Stimulated activated CD8-positive, alpha-beta memory T cell treated with anti-CD3 and anti-CD28 coated beads, Interleukin-4, amount 100 ng/mL, for 48 hours (primary cell): ENCODE measurements at regions not wholly inside any gene's neighbourhood (a gene's known extent, or its start where the extent isn't known, plus 50 kb on each side); places are given as distances from the start of the nearest gene placed in this dataset.
"Not testable (repeated sequence)": the region's sequence is repeated elsewhere in the genome, so short reads cannot be mapped to it uniquely, and the experiment has no call there.

ENCODE experiments used
- DNase-seq: peaks from one replicate; pipeline ENCODE4 v3.0.0-alpha.2; 2020

DNA sequence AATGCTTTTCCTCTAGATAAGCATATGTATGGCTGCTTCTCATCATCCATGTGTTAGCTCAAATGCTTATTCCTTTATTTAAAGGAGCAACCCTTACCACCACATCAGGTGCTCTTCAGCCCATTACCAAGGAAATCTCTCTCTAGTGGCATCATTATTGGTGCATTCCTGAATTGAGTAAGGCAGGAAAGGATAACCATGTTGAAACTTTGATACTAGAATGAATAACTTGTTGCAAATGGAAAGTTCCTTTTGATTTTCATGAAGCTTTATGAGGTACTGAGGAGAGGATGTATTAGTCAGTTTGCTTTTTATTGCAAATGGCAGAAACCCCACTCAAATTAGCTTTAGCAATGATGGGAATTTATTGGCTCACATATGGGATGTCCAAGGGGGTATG, 212.3 kb upstream of the FGF13 start:
- DNase-seq: no peak

DNA sequence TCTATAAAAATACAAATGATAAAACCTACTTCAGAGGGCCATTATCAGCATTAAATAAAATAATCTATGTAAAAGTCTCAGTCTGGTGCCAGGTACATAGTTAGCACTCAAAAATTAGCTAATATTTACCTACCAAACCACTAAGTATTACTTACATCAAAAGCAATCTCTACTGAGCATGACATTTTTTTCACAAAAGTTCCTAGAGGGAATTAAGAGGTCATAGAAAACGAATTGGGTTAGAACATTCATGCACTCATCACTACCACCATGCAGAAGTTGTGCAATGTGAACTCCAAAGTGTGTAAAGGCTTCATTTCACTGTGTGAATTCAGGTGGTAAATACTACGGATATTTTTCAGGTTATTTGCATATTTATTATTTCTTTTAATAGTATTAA, 209.5 kb upstream of the FGF13 start:
- DNase-seq: no peak

DNA sequence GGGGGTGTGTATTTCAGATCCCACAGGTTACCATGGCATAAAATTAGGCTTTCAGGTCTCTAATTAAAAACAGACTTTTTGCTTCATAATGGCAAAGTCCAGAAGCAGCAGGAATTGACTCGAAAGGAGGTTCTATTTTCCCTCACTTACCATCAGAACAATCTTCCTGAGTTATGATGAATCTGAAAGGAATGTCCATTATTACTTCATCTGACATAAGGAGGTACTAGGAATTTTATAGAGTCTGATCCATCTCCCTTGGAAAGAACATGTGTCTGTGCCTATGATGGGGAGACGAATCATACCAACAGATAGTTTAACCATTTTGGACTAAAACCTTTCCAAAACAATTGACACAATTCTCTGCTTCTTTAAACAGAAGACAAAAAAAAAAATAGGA, 206.3 kb upstream of the FGF13 start:
- DNase-seq: no peak

DNA sequence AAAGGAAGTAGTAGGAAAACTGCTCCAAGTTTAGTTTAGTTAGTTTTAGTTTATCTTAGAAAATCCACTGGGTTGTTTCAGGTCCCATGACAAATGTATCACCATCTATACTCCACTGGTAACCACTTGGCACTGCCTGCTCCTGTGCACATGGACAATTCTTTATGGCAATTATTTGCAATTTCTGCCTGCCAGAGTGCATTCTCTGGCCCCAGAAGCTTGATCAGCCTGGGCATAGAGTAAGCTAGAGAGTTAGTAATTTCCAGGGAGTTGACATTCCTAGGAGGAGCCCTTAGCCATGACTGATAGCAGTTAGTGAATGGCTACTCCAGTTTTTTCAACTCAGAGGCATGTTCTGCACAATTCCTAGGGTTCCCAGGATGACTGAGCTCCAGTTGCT, 203.2 kb upstream of the FGF13 start:
- no peak for DNase-seq

DNA sequence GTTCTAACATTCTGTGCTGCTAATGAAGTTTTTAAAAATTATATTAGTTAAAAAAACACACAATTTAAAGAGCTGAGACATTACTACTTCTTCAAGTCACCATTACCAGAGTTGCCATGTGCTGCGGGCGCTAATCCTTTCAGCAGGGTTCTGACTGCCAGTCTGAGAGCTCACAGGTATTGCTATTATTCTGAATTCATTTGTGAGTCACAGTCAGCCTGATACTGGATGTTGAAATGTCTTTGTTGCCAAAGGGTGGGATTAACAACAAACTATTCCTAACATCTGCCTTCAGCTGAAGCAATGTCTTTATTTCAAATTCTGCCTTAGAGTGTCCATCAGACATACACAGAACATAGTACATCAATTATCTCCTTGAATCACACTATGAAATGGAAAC, 197.1 kb upstream of the FGF13 start:
- DNase-seq: no peak

DNA sequence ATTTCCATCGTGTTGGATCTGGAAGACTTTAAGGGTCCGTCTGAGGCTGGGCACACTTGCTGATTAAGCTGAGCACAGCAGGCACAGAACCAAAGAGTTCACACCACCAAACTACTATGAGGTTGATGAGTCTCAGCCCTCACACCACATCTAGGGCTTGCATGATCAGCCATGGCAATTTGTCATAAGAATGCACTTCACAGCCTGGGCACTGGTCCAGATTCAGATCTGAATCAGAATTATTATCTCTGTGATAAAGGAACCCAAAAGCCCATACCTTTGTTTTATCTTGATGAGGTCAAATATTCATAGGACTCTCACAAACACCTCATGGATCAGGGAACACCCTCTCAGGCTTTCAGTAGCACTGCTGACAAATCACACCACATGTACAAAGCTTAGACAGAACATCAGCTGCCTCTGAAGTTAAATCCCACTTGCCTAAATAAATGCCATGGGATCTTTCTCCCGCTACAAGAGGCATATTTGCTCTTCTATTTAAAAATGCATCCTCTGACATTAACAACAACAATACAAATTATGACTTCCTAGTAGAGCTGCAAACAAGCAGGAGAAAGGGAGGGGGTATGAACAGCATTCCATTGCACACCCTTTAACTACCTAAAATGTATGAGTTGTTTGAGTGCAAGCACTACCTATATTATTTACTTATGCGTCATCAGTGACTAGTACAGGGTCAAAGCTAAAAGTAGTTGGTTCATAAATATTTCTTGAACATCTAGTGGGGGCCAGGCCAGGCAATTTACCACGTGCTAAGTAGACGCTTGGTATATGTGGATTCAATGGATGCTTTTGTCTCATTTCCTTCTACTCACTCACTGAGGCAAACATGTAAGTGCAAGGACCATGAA, 186.3 kb upstream of the FGF13 start:
- DNase-seq: no peak

DNA sequence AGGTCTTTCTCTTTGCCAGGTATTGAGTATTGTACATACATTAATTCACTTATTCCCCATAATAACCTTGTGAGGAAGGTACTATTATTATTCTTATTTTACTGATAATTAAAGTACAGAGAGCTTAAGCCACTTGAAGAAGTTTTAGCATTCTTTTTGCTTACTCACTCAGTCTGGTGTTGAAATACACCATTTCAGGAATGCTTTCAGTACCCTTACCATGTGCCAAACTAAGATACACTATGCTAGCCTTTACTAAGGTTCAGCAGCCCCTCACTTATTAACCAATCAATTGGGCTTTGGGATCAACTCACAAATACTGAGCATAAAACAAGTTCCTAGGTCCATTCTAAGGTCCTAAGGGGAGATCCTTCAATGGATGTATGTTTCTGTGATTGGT, 179.0 kb upstream of the FGF13 start:
- DNase-seq: no peak

DNA sequence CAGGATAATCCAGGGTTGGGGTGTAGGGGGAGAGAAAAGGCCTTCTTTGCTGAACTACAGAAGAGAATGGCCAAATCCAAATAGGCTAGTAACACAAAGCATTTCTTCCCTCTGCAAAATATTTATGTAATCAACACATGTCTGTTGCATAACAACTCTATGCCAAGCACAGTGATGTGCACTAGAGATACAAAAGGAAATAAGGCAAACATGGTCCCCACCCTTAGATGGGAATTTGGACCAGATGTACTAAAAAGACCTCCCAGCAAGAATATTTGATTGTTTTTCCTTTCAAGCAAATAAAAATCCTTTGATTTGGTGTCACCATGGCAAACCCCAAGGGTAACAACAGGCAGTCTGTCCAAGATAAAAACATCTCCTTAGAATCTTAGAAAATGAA, 177.6 kb upstream of the FGF13 start:
- no peak for DNase-seq

DNA sequence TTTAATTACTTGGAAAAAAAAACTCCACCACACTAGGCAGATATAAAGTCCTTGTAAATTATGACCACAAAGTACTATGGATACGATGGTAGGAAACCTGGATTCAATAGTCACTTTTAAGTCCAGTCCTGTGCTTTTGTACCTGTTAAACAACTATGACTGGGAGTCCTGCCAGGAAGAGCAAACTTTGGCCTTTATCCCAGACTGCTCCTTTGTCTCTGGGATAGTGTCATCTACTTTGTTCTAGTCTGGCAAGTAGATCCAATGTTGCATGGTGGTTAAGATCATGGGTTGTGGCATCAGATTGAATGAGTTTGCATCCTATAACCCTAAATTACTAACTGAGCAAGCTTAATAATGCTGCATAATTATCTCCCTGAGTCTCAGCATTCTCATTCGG, 175.3 kb upstream of the FGF13 start:
- no peak for DNase-seq

DNA sequence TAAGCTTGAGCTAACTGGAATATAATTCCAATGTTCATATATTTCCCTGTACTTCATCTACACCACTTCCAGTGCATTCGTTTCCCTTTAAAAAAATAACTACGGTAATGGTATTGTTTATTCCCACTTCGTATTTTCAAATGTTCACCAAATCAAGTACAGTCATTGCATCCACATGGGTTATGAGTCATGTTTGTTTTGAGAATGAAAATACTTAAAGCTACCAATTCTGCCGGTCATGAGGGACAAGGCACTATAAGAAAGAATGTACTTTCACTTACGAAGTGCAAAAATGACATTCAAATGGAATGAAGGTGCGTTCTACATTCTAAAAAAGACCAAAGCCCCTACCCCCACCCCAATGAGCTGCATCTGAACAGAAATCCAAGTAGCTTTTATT, 174.4 kb upstream of the FGF13 start:
- DNase-seq: no peak

DNA sequence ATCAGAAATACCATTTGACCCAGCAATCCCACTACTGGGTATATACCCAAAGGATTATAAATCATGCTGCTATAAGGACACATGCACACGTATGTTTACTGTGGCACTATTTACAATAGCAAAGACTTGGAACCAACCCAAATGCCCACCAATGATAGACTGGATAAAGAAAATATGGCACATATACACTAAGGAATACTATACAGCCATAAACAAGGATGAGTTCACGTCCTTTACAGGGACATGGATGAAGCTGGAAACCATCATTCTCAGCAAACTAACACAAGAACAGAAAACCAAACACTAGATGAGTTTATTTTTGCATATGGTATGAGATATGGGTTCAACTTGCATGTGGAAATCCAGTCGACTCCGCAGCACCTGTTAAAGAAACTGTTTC, 168.8 kb upstream of the FGF13 start:
- not testable (repeated sequence) for DNase-seq

DNA sequence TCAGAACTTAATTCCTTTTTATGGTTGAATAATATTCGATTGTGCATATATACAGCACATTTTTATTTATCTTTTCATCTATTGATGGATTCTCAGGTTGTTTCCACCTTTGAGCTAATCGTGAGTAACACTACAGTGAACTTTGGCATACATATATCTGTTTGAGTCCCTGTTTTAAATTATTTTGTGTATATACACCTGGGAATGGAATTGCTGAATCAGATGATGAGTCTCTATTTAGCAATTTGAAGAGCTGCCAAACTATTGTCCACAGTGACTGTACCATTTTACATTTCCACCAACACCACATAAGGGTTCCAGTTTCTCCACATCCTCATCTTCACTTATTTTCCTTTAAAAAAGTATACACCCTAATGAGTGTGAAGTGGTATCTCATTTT, 166.2 kb upstream of the FGF13 start:
- no peak for DNase-seq

DNA sequence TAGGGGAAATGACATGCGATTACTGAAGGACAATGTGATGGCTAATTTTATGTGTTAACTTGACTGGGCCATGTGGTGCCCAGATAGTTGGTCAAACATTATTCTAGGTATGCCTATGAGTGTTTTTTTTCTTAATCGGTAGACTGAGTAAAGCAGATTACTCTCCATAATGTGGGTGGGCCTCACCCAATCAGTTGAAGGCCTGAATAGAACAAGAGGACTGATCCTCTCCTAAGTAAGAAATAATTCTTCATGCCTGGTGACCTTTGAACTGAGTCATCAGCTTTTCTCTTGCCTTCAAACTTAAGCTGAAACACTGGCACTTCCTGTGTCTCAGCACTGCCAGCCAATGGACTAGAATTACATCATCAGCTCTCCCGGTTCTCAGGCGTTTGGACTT, 164.0 kb upstream of the FGF13 start:
- no peak for DNase-seq

DNA sequence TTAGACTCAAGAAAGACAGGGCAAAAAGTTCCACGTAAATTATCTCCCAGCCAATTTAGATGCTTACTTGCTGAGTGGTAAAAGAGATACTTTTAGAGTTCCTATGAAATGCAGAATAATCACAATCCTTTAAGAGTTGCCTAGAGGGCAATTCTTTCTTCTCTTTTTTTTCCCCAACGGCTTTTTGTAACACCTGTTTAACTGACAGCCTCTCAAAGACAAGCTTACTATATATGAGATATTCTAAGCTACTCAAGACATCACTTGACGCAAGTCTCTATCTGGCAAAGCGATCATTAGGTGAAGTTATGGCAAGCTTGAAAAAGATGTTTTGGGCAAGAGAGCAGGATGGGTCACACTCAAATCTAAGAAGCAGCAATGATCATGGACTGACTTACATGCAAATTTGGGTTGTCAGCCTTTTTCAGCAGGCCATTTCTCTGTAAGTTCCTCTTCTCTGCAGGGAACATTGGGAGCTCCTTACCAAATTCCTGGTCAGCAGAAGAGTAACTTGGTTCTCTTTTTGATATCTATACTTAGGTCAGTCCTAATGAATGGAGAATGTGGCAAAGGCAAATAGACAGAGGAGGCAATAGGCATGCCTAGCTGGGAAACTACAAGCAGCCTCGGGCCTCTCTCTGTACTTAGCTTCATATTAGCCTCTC, 162.9 kb upstream of the FGF13 start:
- no peak for DNase-seq

DNA sequence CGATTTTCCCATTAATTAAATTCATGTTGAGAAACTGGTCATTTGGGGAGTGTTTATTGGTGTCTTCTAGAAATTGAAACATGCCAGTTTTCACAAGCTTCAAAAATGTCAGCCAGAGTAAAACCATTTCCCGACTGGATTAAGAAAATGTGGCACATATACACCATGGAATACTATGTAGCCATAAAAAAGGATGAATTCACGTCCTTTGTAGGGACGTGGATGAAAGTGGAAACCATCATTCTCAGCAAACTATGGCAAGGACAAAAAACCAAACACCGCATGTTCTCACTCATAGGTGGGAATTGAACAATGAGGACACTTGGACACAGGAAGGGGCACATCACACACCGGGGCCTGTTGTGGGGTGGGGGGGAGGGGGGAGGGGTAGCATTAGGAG, 162.1 kb upstream of the FGF13 start:
- DNase-seq: not testable (repeated sequence)

DNA sequence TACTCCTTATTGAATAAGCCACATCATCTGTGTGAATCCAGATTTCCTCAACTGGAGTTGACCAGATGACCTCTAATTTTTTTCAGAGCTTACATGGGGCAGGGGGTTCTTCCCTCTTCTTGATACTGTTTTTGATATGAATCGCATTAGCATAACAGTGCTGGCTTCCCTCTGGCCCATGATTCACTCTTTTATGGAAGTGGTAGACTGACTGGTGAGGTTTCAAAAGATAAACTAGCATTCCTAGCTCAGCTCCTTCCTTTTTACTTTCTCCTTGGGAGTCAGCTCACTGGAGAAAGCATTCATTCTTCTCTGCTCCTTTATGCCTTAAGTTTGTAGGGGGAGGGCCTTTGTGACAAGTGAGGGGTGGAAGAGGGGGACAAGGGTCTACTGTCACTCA, 161.0 kb upstream of the FGF13 start:
- DNase-seq: no peak

DNA sequence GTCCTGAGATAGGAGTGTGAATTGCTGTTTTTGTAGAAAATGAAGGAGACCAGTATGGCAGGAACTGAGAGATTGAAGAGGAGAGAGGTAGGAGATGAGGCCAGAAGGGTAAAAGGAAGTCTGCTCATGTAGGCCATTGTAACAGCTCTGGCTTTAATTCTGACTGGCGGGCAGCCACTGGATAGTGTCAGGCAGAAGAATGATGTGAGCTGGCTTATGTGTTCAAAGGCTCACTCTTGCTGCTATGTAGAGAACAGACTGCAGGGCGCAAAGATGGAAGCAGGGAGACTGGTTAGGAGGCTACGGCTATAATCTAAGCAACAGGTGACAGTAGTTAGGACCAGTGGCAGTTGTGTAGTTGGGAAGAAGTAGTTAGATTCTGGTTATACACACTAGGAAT, 160.2 kb upstream of the FGF13 start:
- DNase-seq: no peak

DNA sequence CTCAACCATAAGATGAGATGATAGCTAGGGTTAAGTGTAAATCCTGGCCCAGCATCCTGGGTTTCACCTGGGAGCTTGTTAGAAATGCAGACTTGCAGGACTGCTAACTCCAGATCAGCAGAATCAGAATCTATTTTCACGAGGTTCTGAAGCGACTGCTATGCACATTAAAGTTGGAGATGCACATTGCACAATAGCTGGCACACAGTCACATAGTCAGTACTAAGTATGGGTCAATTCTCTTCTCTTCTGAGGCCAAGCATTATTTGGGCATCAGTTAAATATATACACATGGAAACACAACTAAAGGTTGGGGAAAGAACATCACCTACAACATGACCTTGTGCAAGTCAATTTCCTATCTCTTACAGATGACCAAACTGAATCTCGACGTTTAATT, 155.1 kb upstream of the FGF13 start:
- DNase-seq: no peak

DNA sequence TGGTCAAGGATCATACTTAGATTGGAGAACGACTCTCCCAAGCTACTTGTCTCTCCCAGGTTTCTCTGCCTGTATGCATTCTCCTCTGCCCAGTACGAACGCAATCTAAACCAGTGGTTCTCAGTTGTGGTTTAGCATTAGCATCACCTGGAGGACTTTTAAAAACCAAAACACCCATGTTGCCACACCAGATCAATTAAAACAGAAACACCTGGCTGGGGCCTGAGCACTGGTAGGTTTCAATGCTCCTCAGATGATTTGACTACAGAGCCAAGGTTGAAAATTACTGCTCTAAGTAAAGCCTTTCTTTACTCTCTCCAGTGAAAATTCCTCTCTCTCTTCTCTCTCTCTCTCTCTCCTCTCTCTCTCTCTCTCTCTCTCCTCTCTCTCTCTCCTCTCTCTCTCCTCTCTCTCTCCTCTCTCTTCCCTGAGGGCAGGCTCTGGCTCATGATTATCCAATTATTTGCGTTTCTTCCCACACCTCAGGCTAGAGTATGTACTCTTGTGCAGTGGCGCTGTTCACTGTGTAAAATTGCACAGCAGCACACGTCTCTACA, 153.7 kb upstream of the FGF13 start:
- no peak for DNase-seq

DNA sequence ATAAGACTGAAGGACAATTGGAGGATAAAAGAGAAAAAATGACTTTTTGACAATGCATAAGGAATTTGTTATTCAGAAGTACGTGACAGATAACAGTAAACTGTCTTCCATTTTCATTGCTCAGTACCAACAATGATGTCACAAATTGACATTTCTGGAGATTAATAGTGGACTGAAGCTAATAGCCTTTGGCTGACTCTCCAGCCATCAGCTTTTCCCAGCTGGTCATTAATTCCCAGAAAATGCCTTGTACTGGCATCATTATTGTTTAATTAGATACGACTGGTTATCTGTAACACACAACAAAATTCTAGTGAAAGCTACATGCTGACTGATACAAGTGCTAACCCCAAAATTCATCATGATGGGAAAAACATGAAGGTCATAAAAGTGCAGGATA, 147.9 kb upstream of the FGF13 start:
- no peak for DNase-seq

DNA sequence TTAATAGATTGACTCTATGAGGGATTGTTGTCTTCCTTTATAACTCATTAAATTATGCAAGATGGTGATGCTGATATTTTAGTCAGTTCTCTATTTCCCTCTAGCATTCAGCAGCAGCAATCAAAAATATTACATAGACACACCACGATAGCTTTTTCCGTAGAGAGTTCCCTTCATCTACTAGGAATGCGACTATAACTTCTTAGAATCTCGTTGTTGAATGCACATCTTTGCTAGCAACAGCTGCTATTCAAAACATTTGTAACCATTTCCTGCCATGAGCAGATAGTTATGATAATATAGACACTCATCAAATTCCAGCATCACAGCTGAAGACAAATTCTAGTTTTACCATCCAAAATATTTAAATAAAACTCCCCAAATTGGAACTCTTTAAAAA, 147.4 kb upstream of the FGF13 start:
- no peak for DNase-seq

DNA sequence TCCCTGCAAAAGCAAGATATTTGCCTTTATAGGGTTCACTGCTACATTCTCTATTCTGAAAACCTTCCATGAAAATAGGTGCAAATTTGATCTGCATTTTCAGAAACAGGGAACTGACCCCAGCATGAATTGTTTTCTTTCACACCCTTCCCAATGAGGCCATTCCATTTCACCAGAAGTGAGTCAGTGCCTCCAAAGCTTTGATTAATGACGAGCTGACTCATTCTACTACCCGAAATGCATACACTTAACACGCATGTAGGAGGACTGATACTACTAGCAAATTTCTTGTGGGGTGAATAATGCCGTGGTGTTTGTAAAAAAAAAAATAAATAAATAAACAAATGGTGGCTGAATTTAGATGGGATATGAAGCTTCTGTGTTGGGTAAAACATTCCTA, 146.9 kb upstream of the FGF13 start:
- no peak for DNase-seq

DNA sequence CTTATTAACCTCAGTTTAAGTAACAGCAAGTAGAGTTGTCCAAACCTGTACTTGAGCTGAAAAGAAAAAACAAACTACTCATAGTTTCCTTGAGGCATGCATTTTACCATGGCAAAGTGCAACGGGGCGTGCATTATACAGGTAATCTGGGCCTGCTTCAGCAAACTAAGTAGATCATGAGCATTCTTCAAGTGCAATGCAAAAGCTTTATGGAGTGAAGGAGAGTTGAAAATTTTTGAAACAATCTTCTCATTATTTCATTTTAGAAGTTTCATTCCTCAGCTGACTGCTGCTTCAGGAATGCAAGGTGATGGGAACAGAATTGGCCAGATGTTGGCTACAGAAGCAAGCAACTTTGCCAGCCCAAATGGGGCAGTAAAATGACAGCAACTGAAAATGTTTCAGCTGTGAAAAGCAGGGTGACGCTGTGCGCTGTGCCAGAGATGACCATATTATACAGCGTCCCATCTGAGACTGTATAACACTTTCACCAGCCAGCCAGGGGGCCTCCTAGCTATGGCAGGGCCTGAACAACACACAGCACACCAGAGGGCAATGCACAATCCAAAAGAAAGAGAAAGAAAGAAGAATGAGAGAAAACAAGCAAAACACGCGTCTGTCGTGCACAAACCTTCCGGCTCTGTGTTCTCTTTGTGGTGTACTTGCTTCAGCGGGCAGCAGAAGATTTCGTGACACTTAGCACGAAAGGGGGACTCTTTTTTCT, 145.5 kb upstream of the FGF13 start:
- DNase-seq: no peak

DNA sequence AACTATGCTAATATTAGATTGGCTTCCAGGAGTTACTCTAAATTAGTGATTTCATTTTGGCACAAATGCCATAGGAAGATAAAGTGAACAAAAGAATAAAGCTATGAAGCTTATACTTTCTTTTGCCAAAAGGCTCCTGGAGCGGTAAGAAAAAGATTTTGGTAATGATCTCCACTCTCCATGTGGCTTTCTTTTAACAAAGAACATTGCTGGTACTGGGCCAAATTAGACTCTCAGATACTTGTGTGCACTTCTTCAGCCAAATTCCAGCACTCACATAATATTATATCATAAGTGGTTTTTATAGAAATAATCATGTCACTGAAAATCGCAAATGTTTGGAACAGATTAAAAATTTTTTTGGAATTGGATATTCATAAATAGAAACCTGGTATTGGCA, 142.4 kb upstream of the FGF13 start:
- DNase-seq: no peak
